ENCODE measurements at regions not wholly inside any gene's neighbourhood (a gene's known extent, or its start where the extent isn't known, plus 50 kb on each side); places are given as distances from the start of the nearest gene placed in this dataset.

GRCh38 chr6:26149240-26149639 is 62.0 kb downstream of the HFE start:
- no peak for DNase-seq

- DNase-seq: no peak
Observed at GRCh38 chr6:26152226-26153101, 65.2 kb downstream of the HFE start.

GRCh38 chr6:26155061-26155930 is 68.1 kb downstream of the HFE start:
- DNase-seq: no peak

GRCh38 chr6:26156105-26156849 is 69.0 kb downstream of the HFE start:
- peak; percentile 71 for DNase-seq

GRCh38 chr6:26156850-26157250 is 69.6 kb downstream of the HFE start:
- peak; percentile 46 for DNase-seq

DNA sequence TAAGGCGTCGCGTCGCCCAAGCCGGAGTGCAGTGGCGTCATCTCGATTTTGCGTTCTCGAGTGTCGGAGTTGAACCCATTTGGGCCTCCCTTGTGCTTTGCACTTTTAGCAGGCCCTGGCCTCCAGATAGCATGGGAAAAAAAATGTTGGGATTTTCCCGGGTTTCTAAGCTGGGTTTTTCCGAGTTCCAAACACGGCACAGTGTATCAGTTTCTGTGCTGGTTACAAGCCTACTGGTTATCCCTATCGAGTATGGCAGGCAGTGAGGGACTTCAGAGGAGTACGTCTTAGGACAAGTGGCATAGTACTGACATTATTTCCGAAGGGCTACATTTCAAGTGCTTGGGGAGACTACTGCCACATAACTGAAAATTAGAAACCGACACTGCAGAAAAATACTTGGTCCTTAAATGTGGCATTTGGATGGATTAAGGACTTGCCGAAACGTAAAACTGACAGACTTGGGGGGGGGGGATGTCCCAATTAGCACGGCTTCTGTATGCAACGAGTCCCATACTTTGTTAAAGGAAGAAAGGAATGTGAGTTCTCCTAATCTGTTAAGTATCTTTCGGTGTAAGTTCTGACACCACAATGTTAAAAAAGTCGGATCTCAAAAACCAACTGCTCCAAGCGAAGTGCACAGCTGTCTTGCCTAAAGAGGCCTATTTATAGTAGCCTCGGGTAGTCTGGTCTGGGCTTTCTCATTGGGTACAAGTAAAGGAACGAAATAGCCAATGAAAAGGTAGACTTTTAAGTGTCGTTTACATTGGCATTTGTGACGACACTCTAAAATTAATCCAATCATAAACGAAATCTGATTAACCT is 70.2 kb downstream of the HFE start:
- peak; percentile 52 for DNase-seq

GRCh38 chr6:26158076-26158580 is 70.9 kb downstream of the HFE start:
- DNase-seq: peak; percentile 62

DNA sequence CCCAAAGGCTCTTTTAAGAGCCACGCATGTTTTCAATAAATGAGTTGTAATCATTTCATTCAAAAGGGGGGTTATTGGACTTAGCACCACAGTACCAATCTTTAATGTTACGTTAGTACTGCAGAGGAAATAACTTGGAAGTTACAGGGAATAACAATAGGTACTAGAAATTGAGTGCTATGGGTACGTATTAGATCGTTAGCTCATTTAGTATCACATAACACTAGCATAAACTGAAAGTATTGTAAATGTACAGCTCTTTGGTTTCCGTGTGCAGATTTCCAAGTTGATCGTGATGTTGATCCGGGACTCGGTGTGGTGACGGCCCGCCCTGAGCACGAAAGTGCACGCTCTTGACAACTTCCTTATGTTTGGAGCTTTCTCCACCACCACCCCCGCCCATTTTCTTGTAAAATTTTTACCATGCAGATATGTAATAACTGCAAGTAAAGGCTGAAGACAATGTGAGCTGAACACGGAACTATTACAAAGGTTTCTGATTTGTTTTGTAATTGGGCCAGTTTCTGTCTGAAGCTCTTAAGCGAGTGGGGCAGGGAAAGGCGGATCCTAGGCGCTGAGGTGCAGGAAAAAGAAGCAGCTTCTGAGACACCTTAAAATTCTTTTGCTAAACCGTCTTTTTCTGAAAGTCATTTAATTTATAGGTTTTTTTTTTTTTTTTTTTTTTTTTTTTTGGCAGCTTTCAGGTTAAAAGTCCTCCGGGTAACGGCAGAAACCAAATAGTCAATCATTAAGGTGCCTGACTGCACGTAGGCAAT is 71.5 kb downstream of the HFE start:
- DNase-seq: peak; percentile 48

GRCh38 chr6:26159357-26160273 is 72.4 kb downstream of the HFE start:
- DNase-seq: no peak

DNA sequence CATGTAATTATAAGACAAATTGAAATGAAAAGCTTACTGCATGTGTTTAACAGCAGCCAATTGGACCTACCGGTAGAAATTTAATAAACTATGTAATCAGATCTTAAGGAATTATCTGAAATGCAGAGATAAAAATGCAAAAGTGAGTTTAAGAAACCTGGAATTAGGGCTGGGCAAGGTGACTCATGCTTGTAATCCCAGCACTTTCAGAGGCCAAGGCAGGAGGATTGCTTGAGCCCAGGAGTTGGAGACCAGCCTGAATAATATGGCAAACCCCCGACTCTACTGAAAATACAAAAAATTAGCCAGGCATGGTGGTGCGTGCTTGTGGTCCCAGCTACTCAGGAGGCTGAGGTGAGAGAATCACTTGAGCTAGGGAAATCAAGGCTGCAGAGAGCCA is 74.1 kb downstream of the HFE start:
- no peak for DNase-seq

DNA sequence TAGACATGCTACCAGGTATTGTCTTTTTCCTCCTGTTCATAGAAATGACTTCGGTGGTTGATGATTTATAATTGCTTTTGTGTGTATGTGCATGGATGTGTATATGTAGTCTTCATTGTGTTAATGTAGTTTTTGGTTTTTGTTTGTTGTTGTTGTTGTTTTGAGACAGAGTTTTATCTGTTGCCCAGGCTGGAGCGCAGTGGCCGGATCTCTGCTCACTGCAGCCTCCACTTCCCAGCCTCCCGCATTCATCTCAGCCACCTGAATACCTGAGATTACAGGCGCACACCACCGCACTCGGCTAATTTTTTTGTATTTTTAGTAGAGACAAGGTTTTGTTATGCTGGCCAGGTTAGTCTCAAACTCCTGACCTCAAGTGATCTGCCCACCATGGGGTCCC is 75.2 kb downstream of the HFE start:
- no peak for DNase-seq

- no peak for DNase-seq
Observed at GRCh38 chr6:26163427-26164119, 76.3 kb downstream of the HFE start.

GRCh38 chr6:26164120-26164505 is 76.9 kb downstream of the HFE start:
- DNase-seq: no peak

DNA sequence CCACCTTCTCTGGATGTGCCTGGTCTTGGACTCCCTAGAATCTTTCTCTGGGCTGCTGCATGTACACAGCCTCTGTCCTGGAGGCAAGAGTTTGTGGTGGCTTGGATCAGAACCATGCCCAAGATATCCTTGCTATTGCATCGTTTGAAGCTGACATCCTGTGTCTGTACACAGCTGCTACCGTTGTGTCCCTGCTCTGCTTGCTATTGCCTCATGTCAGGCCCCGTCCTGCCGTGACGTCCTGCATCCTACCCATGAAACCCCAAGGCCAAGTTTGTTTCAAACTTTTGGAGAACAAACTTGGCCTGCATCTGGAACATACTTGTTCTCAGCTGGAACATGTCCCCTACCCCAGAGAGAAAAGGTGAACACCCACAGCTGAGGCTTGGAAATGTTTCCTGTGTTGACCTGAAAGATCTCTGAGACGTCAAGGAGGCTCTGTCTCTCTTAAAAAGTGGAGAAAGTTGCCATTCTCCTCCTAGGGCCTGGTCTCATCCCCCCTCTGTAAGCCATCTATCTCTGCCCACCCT is 78.1 kb downstream of the HFE start:
- DNase-seq: no peak

DNA sequence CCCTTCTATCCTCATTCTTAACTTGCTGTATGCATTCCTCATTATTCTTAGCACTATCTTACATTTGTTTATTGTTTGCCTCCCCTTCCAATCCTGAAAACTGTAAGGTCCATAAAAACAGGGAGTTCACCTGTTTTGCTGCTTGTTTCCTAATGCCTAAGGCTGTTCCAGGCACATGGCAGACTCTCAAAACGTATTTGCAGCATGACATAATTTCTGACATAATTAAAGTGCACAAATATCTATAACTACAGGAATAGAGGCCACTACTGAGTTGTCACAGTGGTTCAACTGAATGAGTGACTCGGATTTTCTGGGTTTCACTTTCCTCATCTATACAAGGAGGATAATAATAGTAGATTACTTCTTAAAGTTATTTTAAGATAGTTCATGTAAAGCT is 83.0 kb downstream of the HFE start:
- no peak for DNase-seq

DNA sequence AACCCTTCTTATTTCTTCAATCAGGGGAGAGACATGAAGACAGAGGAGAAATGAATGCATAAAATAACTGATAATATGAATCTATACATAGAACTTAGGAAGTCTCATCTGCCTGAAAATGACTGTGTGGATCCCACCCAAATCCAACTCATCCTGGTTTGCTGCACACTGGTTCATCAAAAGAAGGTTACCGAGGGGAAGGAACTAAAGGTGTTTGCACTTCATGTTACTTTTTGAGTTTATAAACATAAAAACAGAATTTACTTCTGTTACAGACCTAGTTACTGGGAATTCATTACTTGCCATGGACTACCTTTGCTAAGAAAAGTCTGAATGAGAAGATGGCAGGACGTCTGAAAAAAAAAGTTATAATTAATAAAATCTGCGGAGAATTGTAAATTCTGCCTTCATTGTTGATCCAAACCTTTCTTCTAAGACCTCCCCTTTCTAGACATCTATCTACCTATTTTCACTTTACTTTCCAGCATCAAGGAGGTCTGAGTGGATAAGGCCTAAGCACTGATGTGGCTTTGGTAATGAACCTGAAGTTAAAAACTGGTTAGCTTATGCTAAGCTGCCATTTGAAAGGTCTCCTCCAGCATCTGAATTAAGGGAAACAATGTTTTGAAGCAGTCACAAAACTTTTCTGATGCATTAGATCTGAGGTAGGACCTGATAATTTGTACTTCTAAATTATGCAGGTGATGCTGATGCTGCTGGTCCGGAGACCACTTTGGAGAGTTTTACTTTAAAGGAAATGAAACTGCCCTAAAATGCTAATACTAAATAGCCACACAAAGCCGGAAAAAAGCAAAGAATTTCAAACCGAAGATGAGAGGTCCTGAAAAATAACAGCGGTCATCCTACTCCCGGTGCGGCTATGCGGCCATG is 84.0 kb downstream of the HFE start:
- no peak for DNase-seq

DNA sequence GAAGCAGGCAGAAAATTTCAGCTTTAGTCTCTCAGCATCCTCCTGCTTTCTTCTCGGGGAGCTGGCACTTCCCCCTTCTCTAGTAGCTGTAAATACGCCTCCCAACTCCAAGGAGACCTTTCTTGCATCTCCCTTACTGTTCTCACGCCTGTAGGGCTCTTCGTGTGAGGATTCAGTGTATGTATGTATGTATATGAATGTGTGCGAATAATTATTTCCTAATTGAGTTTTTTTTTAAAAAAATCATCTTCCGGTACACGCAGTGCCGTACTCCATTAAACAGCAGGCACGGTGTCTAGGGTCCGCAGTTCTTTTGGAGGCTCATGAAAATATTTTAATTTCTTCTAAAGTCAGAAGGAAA is 85.4 kb downstream of the HFE start:
- DNase-seq: no peak

- no peak for DNase-seq
Observed at GRCh38 chr6:26173836-26174145, 86.6 kb downstream of the HFE start.

Measured in T-helper 9 cell (primary cell).